ENCODE measurements at regions not wholly inside any gene's neighbourhood (a gene's known extent, or its start where the extent isn't known, plus 50 kb on each side); places are given as distances from the start of the nearest gene placed in this dataset.

DNA sequence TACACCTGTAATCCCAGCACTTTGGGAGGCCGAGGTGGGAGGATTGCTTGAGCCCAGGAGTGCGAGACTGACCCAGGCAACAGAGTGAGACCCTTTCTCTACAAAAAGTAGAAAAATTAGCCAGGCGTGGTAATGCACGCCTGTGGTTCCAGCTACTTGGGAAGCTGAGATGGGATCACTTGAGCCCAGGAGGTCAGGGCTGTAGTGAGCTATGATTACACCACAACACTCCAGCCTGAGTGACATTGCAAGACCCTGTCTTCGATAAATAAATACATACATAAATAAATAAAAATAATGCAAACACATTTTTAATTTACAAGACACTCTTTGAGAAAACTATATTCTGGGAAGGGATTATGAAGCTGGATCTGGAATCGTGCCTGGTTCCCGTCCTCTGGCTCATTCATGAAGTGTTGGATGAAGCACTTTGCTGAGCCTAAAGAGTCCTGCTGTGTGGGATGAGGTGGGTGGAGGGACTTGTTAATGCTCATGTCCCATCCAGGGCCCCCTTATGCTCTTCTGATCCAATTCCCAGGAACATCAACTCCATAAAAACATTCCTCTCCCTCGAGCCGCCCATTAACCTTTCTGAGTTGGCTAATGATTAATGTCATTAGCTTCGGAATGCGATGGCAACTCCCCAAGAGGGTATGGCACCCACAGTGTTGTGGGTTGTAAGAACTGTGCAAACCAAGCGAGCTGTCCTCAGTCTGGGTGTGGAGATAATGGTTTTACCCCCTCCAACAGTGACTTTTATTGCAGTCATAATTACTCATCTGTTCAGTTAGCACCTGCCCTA lies 236.3 kb downstream of the BAMBI start:
- no peaks in the 10 kb centered on the region for H3K9me3 ChIP-seq
- no peaks in the 10 kb centered on the region for H3K36me3 ChIP-seq
- intact Hi-C loops (cut with DNase I; ENCODE audit: low total_unique reads), result no loop called here
- no peaks in the 10 kb centered on the region for H3K27me3 ChIP-seq
- H3K4me3 ChIP-seq, result no peak overlapping the region
- H3K27ac ChIP-seq, result no peak overlapping the region
- peak in 1 of 2 donors; percentile 45 for DNase-seq
- peaks cover 0 to 10% (median 0%) of the 10 kb centered on the region in 4 donors for H3K4me1 ChIP-seq
- WGBS, 5 donors, result 64 to 80% (median 71%) methylated on average over 11 to 12 of the region's 12 CpGs
- TF ChIP-seq POLR2A (IDR thresholded peaks at IDR 0.05) (no peak), EP300 (IDR thresholded peaks at IDR 0.05) (no peak), POLR2AphosphoS5 (IDR thresholded peaks at IDR 0.05) (no peak)
- TF ChIP-seq, protein P1, sequence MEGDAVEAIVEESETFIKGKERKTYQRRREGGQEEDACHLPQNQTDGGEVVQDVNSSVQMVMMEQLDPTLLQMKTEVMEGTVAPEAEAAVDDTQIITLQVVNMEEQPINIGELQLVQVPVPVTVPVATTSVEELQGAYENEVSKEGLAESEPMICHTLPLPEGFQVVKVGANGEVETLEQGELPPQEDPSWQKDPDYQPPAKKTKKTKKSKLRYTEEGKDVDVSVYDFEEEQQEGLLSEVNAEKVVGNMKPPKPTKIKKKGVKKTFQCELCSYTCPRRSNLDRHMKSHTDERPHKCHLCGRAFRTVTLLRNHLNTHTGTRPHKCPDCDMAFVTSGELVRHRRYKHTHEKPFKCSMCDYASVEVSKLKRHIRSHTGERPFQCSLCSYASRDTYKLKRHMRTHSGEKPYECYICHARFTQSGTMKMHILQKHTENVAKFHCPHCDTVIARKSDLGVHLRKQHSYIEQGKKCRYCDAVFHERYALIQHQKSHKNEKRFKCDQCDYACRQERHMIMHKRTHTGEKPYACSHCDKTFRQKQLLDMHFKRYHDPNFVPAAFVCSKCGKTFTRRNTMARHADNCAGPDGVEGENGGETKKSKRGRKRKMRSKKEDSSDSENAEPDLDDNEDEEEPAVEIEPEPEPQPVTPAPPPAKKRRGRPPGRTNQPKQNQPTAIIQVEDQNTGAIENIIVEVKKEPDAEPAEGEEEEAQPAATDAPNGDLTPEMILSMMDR (IDR thresholded peaks at IDR 0.05), result no peak

DNA sequence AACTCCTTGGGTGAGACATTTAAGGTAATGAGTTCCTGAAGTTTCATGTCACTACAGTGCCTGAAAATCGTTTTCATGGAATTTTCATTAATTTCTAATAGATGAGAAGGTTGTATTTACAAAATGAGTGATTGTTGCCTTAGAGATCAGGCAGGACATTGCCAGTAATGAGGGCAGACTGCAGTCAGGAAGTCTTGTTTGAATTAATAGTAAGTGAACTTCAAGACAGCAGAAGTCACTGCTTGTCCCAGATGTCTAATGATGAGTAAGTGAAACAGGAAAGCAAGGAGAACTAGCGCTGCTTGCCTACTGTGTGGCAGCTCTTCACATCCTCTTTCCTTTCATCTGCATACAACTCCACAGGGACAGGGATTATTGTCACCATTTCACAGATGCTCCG lies 237.4 kb downstream of the BAMBI start:
- peaks cover 0 to 10% (median 0%) of the 10 kb centered on the region in 4 donors for H3K4me1 ChIP-seq
- intact Hi-C loops (cut with DNase I; ENCODE audit: low total_unique reads), result no loop called here
- no peak overlapping the region for H3K4me3 ChIP-seq
- no peak for TF ChIP-seq POLR2A (IDR thresholded peaks at IDR 0.05)
- no peak for TF ChIP-seq EP300 (IDR thresholded peaks at IDR 0.05)
- TF ChIP-seq, protein P1 (IDR thresholded peaks at IDR 0.05), result no peak
- TF ChIP-seq POLR2AphosphoS5 (IDR thresholded peaks at IDR 0.05), result no peak
- WGBS, 5 donors, result 67 to 72% (median 69%) methylated on average over 3 of the region's 3 CpGs
- no peaks in the 10 kb centered on the region for H3K36me3 ChIP-seq
- no peaks in the 10 kb centered on the region for H3K9me3 ChIP-seq
- no peaks in the 10 kb centered on the region for H3K27me3 ChIP-seq
- no peak overlapping the region for H3K27ac ChIP-seq
- no peak for DNase-seq

DNA sequence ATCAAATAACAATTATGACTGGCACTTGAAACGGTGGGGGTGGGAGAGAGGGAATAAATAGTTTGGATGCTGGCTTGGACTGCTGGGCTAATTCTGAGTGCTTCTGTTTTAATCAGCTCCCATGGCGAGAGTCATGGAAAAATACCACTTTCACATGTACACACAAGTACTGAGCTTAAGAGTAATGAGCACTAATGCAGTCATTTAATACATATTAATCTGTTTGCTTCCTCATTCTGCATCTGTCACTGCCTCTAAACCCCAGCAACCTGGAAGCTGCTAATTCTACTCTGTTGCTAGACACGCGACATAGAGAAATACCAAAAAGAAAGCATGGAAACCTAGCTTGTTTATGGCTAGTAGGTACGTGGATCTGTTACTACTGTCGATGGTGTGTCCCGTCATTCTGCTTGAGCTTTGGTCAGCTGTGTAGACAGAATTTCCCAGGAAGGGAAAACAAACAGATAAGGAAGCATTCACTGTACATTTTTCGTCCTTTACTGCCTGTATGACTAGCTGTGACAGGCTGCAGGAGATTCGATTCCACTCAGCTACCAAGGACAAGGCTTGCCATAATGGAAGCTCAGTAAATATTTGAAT lies 238.8 kb downstream of the BAMBI start:
- 47 to 64% (median 48%) methylated on average over 9 of the region's 9 CpGs for WGBS, 5 donors
- TF ChIP-seq POLR2AphosphoS5 (IDR thresholded peaks at IDR 0.05) (no peak), EP300 (IDR thresholded peaks at IDR 0.05) (no peak), POLR2A (IDR thresholded peaks at IDR 0.05) (no peak)
- TF ChIP-seq, protein P1 (IDR thresholded peaks at IDR 0.05), result no peak
- H3K4me1 ChIP-seq, result peaks cover 0 to 3% (median 0%) of the 10 kb centered on the region in 4 donors
- no peak overlapping the region for H3K27ac ChIP-seq
- no peaks in the 10 kb centered on the region for H3K9me3 ChIP-seq
- no peaks in the 10 kb centered on the region for H3K36me3 ChIP-seq
- H3K4me3 ChIP-seq, result no peak overlapping the region
- intact Hi-C loops (cut with DNase I; ENCODE audit: low total_unique reads), result no loop called here
- DNase-seq, result peak in 1 of 2 donors; percentile 62
- H3K27me3 ChIP-seq, result no peaks in the 10 kb centered on the region

GRCh38 chr10:28920091-28920490 lies 242.8 kb downstream of the BAMBI start:
- Histone ChIP-seq H3K4me1 (no peaks in the 10 kb centered on the region), H3K27me3 (peaks cover 0 to 9% (median 0%) of the 10 kb centered on the region in 3 donors), H3K36me3 (no peaks in the 10 kb centered on the region), H3K9me3 (no peaks in the 10 kb centered on the region), H3K4me3 (no peak overlapping the region), H3K27ac (no peak overlapping the region)
- no peak for TF ChIP-seq POLR2AphosphoS5 (IDR thresholded peaks at IDR 0.05)
- TF ChIP-seq POLR2A (IDR thresholded peaks at IDR 0.05), result no peak
- no peak for TF ChIP-seq EP300 (IDR thresholded peaks at IDR 0.05)
- TF ChIP-seq, protein P1 (IDR thresholded peaks at IDR 0.05), result no peak
- 84 to 100% (median 91%) methylated on average over 3 of the region's 3 CpGs for WGBS, 5 donors
- intact Hi-C loops (cut with DNase I; ENCODE audit: low total_unique reads), result no loop called here
- DNase-seq, result no peak

Data from stomach (tissue), 8 donors.